ENCODE measurements at regions not wholly inside any gene's neighbourhood (a gene's known extent, or its start where the extent isn't known, plus 50 kb on each side); places are given as distances from the start of the nearest gene placed in this dataset.

DNA sequence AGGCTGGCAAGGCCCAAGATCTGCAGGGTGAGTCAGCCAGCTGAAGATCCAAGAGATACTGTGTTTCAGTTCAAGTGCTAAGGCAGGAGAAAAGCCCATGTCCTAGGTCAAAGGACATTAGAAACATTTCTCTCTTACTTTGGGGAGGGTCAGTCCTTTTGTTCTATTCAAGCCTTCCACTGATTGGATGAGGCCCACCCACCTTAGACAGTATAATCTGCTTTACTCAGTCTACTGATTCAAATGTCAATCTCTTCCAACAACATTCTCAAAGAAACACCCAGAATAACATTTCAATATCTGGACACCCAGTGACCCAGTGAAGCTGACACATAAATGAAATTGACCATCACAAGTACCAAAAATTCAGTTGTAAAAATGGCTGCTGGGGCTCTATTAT lies 367.8 kb upstream of the ZP4 start:
- Mint-ChIP-seq H3K4me1 (no peaks in the 10 kb centered on the region), H3K9me3 (peaks cover 0 to 19% (median under 1%) of the 10 kb centered on the region in 7 donors), H3K36me3 (no peaks in the 10 kb centered on the region), H3K4me3 (no peak overlapping the region), H3K27ac (no peak overlapping the region), H3K27me3 (no peaks in the 10 kb centered on the region)
- Histone ChIP-seq H3K27me3 (ENCODE audit: control insufficient read depth, insufficient read depth, low read length) (no peaks in the 10 kb centered on the region), H3K4me3 (ENCODE audit: low read depth, low read length) (no peak overlapping the region), H3K27ac (ENCODE audit: insufficient read depth, low read length, poor library complexity, severe bottlenecking) (no peak overlapping the region), H3K4me1 (ENCODE audit: control insufficient read depth, insufficient read depth, low read length, poor library complexity, severe bottlenecking) (no peaks in the 10 kb centered on the region), H3K36me3 (ENCODE audit: control insufficient read depth, insufficient read depth, low read length) (no peaks in the 10 kb centered on the region), H3K9me3 (ENCODE audit: control insufficient read depth in 2 of 2, low read length in 2 of 2) (peaks cover 0 to 2% of the 10 kb centered on the region in 2 experiments)
- no peak for DNase-seq
- no peak for ATAC-seq (ENCODE audit: low read depth in 2 of 2)

GRCh38 chr1:238257018-238257621 lies 366.4 kb upstream of the ZP4 start:
- Mint-ChIP-seq H3K27ac (no peak overlapping the region), H3K27me3 (no peaks in the 10 kb centered on the region), H3K4me1 (no peaks in the 10 kb centered on the region), H3K36me3 (no peaks in the 10 kb centered on the region), H3K9me3 (peaks cover 0 to 17% (median 2%) of the 10 kb centered on the region in 7 donors), H3K4me3 (no peak overlapping the region)
- ATAC-seq (ENCODE audit: low read depth in 2 of 2) = no peak
- no peak for DNase-seq
- Histone ChIP-seq H3K9me3 (ENCODE audit: control insufficient read depth in 2 of 2, low read length in 2 of 2) (peaks cover 0 to 2% of the 10 kb centered on the region in 2 experiments), H3K27ac (ENCODE audit: insufficient read depth, low read length, poor library complexity, severe bottlenecking) (no peak overlapping the region), H3K36me3 (ENCODE audit: control insufficient read depth, insufficient read depth, low read length) (no peaks in the 10 kb centered on the region), H3K27me3 (ENCODE audit: control insufficient read depth, insufficient read depth, low read length) (no peaks in the 10 kb centered on the region), H3K4me1 (ENCODE audit: control insufficient read depth, insufficient read depth, low read length, poor library complexity, severe bottlenecking) (no peaks in the 10 kb centered on the region), H3K4me3 (ENCODE audit: low read depth, low read length) (no peak overlapping the region)

DNA sequence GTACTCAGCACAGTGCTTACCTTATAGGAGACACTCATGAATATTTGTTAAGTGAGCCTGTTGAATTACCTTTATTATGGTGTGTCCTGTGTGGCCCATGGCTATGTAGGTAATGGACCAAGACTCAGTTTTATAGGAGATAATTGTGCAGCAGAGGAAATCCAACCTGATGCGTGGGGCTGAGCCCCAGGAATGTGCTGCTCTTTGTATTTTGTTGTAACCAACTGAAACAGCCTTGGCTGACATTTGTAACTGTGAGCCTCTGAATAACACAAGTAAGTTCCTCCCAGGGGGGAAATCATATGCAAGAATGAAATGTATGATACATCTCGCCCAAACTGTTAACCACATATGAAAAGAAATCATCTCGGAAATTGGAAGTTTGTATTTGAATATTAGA lies 364.2 kb upstream of the ZP4 start:
- Histone ChIP-seq H3K4me1 (ENCODE audit: control insufficient read depth, insufficient read depth, low read length, poor library complexity, severe bottlenecking) (no peaks in the 10 kb centered on the region), H3K27me3 (ENCODE audit: control insufficient read depth, insufficient read depth, low read length) (no peaks in the 10 kb centered on the region), H3K4me3 (ENCODE audit: low read depth, low read length) (no peak overlapping the region), H3K36me3 (ENCODE audit: control insufficient read depth, insufficient read depth, low read length) (no peaks in the 10 kb centered on the region), H3K9me3 (ENCODE audit: control insufficient read depth in 2 of 2, low read length in 2 of 2) (peaks cover 0 to 2% of the 10 kb centered on the region in 2 experiments), H3K27ac (ENCODE audit: insufficient read depth, low read length, poor library complexity, severe bottlenecking) (no peak overlapping the region)
- ATAC-seq (ENCODE audit: low read depth in 2 of 2) = no peak
- Mint-ChIP-seq H3K4me3 (no peak overlapping the region), H3K36me3 (no peaks in the 10 kb centered on the region), H3K9me3 (peaks cover 0 to 8% (median 3%) of the 10 kb centered on the region in 7 donors), H3K27ac (no peak overlapping the region), H3K4me1 (no peaks in the 10 kb centered on the region), H3K27me3 (no peaks in the 10 kb centered on the region)
- DNase-seq = no peak

GRCh38 chr1:238252033-238252802 lies 361.5 kb upstream of the ZP4 start:
- Mint-ChIP-seq H3K27ac (no peak overlapping the region), H3K36me3 (no peaks in the 10 kb centered on the region), H3K4me1 (no peaks in the 10 kb centered on the region), H3K9me3 (peaks cover 0 to 8% (median 2%) of the 10 kb centered on the region in 7 donors), H3K27me3 (no peaks in the 10 kb centered on the region), H3K4me3 (no peak overlapping the region)
- Histone ChIP-seq H3K27me3 (ENCODE audit: control insufficient read depth, insufficient read depth, low read length) (no peaks in the 10 kb centered on the region), H3K4me1 (ENCODE audit: control insufficient read depth, insufficient read depth, low read length, poor library complexity, severe bottlenecking) (no peaks in the 10 kb centered on the region), H3K27ac (ENCODE audit: insufficient read depth, low read length, poor library complexity, severe bottlenecking) (no peak overlapping the region), H3K36me3 (ENCODE audit: control insufficient read depth, insufficient read depth, low read length) (no peaks in the 10 kb centered on the region), H3K4me3 (ENCODE audit: low read depth, low read length) (no peak overlapping the region), H3K9me3 (ENCODE audit: control insufficient read depth in 2 of 2, low read length in 2 of 2) (peaks cover 0 to 2% of the 10 kb centered on the region in 2 experiments)
- DNase-seq = peak in 1 of 3 donors; percentile 11
- ATAC-seq (ENCODE audit: low read depth in 2 of 2) = no peak

DNA sequence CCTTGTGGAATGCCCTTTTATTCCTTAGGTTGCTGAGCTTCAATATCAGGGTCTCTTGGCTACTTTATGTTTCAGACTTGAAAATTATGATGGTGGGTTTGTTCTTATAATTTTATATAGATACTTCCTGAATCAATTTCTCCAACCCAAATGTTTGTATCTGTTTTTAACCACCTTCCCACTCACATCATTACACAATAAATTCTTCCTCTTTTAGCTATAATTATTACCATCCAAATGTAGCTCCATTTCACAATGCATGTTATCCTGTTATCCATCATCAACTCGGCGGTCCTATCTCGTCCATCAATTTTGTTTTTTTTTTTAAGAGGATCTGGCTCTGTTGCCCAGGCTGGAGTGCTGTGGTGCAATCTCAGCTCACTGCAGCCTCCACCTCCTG lies 357.6 kb upstream of the ZP4 start:
- DNase-seq = no peak
- Mint-ChIP-seq H3K36me3 (no peaks in the 10 kb centered on the region), H3K9me3 (peaks cover 0 to 9% (median 1%) of the 10 kb centered on the region in 7 donors), H3K4me1 (no peaks in the 10 kb centered on the region), H3K27ac (no peak overlapping the region), H3K27me3 (no peaks in the 10 kb centered on the region), H3K4me3 (no peak overlapping the region)
- H3K36me3 ChIP-seq (ENCODE audit: control insufficient read depth, insufficient read depth, low read length) = no peaks in the 10 kb centered on the region
- H3K9me3 ChIP-seq (ENCODE audit: control insufficient read depth in 2 of 2, low read length in 2 of 2) = no peaks in the 10 kb centered on the region
- H3K4me3 ChIP-seq (ENCODE audit: low read depth, low read length) = no peak overlapping the region
- H3K4me1 ChIP-seq (ENCODE audit: control insufficient read depth, insufficient read depth, low read length, poor library complexity, severe bottlenecking) = no peaks in the 10 kb centered on the region
- no peaks in the 10 kb centered on the region for H3K27me3 ChIP-seq (ENCODE audit: control insufficient read depth, insufficient read depth, low read length)
- no peak for ATAC-seq (ENCODE audit: low read depth in 2 of 2)
- H3K27ac ChIP-seq (ENCODE audit: insufficient read depth, low read length, poor library complexity, severe bottlenecking) = no peak overlapping the region

GRCh38 chr1:238242181-238242580 lies 351.5 kb upstream of the ZP4 start:
- Histone ChIP-seq H3K4me3 (ENCODE audit: low read depth, low read length) (no peak overlapping the region), H3K27me3 (ENCODE audit: control insufficient read depth, insufficient read depth, low read length) (no peaks in the 10 kb centered on the region), H3K36me3 (ENCODE audit: control insufficient read depth, insufficient read depth, low read length) (no peaks in the 10 kb centered on the region), H3K4me1 (ENCODE audit: control insufficient read depth, insufficient read depth, low read length, poor library complexity, severe bottlenecking) (no peaks in the 10 kb centered on the region), H3K27ac (ENCODE audit: insufficient read depth, low read length, poor library complexity, severe bottlenecking) (no peak overlapping the region), H3K9me3 (ENCODE audit: control insufficient read depth in 2 of 2, low read length in 2 of 2) (peaks cover 0 to 5% of the 10 kb centered on the region in 2 experiments)
- Mint-ChIP-seq H3K9me3 (peaks cover 0 to 12% (median 3%) of the 10 kb centered on the region in 7 donors), H3K27ac (no peak overlapping the region), H3K36me3 (no peaks in the 10 kb centered on the region), H3K4me1 (no peaks in the 10 kb centered on the region), H3K4me3 (no peak overlapping the region), H3K27me3 (no peaks in the 10 kb centered on the region)
- no peak for ATAC-seq (ENCODE audit: low read depth in 2 of 2)
- no peak for DNase-seq

DNA sequence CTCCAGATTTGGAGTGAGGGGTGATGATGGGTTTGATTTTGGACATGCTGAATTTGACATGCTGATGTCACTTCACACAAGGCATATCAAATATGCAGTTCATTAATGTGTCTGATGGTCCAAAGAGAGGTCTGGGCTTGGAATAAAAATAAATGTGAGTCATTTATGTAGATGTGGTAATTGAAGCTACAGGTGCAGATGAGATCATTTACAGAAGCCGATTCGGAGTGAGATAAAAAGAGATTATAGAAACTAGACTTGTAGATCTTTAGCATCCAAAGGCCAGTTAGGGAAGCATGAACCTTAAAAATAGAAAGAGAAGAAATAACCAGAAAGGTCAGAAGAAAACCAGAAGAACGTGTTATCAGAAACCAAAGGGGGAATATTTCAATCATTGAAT lies 350.9 kb upstream of the ZP4 start:
- Mint-ChIP-seq H3K9me3 (peaks cover 0 to 12% (median 3%) of the 10 kb centered on the region in 7 donors), H3K27ac (peak overlapping the region in 1 of 3 donors; percentile 33), H3K36me3 (no peaks in the 10 kb centered on the region), H3K27me3 (no peaks in the 10 kb centered on the region), H3K4me1 (no peaks in the 10 kb centered on the region), H3K4me3 (no peak overlapping the region)
- DNase-seq (no peak), ATAC-seq (ENCODE audit: low read depth in 2 of 2) (no peak)
- H3K27me3 ChIP-seq (ENCODE audit: control insufficient read depth, insufficient read depth, low read length) = no peaks in the 10 kb centered on the region
- no peaks in the 10 kb centered on the region for H3K4me1 ChIP-seq (ENCODE audit: control insufficient read depth, insufficient read depth, low read length, poor library complexity, severe bottlenecking)
- no peak overlapping the region for H3K4me3 ChIP-seq (ENCODE audit: low read depth, low read length)
- no peak overlapping the region for H3K27ac ChIP-seq (ENCODE audit: insufficient read depth, low read length, poor library complexity, severe bottlenecking)
- H3K9me3 ChIP-seq (ENCODE audit: control insufficient read depth in 2 of 2, low read length in 2 of 2) = peaks cover 0 to 5% of the 10 kb centered on the region in 2 experiments
- no peaks in the 10 kb centered on the region for H3K36me3 ChIP-seq (ENCODE audit: control insufficient read depth, insufficient read depth, low read length)

DNA sequence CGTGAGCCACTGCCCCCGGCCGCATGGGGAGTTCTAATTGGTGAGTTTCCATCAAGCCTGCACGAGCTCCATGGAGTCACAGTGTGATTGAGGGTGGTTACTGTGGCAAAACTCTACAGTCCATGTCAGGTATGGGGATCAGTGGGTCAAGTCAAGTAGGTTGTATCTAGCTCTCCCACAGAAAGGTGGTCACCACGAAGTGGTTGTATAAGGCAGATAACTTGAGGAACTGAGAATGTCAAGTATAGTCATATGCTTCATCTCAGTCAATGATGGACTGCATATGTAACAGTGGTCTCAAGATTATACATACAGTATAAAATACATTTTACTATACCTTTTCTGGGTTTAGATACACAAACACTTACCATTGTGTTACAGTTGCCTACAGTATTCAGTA lies 348.6 kb upstream of the ZP4 start:
- no peak for DNase-seq
- no peak overlapping the region for H3K4me3 ChIP-seq (ENCODE audit: low read depth, low read length)
- Mint-ChIP-seq H3K4me3 (no peak overlapping the region), H3K27ac (no peak overlapping the region), H3K36me3 (no peaks in the 10 kb centered on the region), H3K9me3 (peaks cover 0 to 11% (median 4%) of the 10 kb centered on the region in 7 donors), H3K27me3 (no peaks in the 10 kb centered on the region), H3K4me1 (no peaks in the 10 kb centered on the region)
- H3K4me1 ChIP-seq (ENCODE audit: control insufficient read depth, insufficient read depth, low read length, poor library complexity, severe bottlenecking) = no peaks in the 10 kb centered on the region
- no peak for ATAC-seq (ENCODE audit: low read depth in 2 of 2)
- no peak overlapping the region for H3K27ac ChIP-seq (ENCODE audit: insufficient read depth, low read length, poor library complexity, severe bottlenecking)
- no peaks in the 10 kb centered on the region for H3K27me3 ChIP-seq (ENCODE audit: control insufficient read depth, insufficient read depth, low read length)
- peaks cover 0 to 5% of the 10 kb centered on the region in 2 experiments for H3K9me3 ChIP-seq (ENCODE audit: control insufficient read depth in 2 of 2, low read length in 2 of 2)
- no peaks in the 10 kb centered on the region for H3K36me3 ChIP-seq (ENCODE audit: control insufficient read depth, insufficient read depth, low read length)

All from CD4-positive, CD25-positive, alpha-beta regulatory T cell (primary cell).